Esophagus muscularis mucosa (tissue), 4 donors: ENCODE measurements at regions not wholly inside any gene's neighbourhood (a gene's known extent, or its start where the extent isn't known, plus 50 kb on each side); places are given as distances from the start of the nearest gene placed in this dataset.

ENCODE experiments used
- DNase-seq: peaks from one replicate; pipeline ENCODE4 v3.0.0-alpha.2; 2017; ENCODE audit errors: extremely low spot score
- H3K27ac ChIP-seq, 4 donors: fragments of 200-600 bp; sonication (generic); replicated peaks in 1 of 4; 1 replicate in 3 of 4; 2 replicates in 1 of 4; pipeline ENCODE4 v1.5.1; 2016 to 2019; ENCODE audit warnings: mild to moderate bottlenecking in 1 of 4
- H3K27me3 ChIP-seq, 4 donors: fragments of 200-600 bp; sonication (generic); one replicate each; pipeline versions ENCODE4 v1.5.1 to v1.6.0; 2016 to 2019
- H3K36me3 ChIP-seq, 4 donors: fragments of 200-600 bp; sonication (generic); one replicate each; pipeline ENCODE4 v1.5.1; 2016 to 2019
- H3K4me1 ChIP-seq, 4 donors: fragments of 200-600 bp; sonication (generic); one replicate each; pipeline ENCODE4 v1.5.1; 2016 to 2019
- H3K4me3 ChIP-seq, 4 donors: fragments of 200-600 bp; sonication (generic); 1 replicate in 2 of 4; 2 replicates in 2 of 4; pipeline ENCODE4 v1.5.1; 2016 to 2019; ENCODE audit warnings: mild to moderate bottlenecking in 4 of 4, moderate library complexity in 1 of 4
- H3K9me3 ChIP-seq, 4 donors: fragments of 200-600 bp; sonication (generic); 1 replicate in 3 of 4; 2 replicates in 1 of 4; pipeline ENCODE4 v1.5.1; 2016 to 2019
- CTCF ChIP-seq, 3 experiments: fragments of 200-600 bp in 2 of 3; fragments of 450-650 bp in 1 of 3; sonication (generic) in 2 of 3; IDR thresholded peaks; one replicate each; pipeline ENCODE4 v1.5.1; 2017 to 2019; ENCODE audit warnings: antibody characterized with exemption in 3 of 3, mild to moderate bottlenecking in 2 of 3, moderate library complexity in 1 of 3
- EP300 ChIP-seq: sonication (generic); formaldehyde crosslinking; IDR thresholded peaks from one replicate; pipeline ENCODE4 v1.6.1; 2017; ENCODE audit warnings: antibody characterized with exemption
- POLR2A ChIP-seq: fragments of 450-650 bp; IDR thresholded peaks from one replicate; pipeline ENCODE4 v1.6.1; 2017; ENCODE audit warnings: antibody characterized with exemption, moderate library complexity, mild to moderate bottlenecking, low read depth
- POLR2AphosphoS5 ChIP-seq, 2 donors: sonication (generic); formaldehyde crosslinking; IDR thresholded peaks; one replicate each; pipeline ENCODE4 v1.6.1; 2017; ENCODE audit warnings: antibody characterized with exemption in 2 of 2
- WGBS: methylation state at CpG from one replicate; pipeline ENCODE4 v1.1.5; 2018; 5-methylcytosine and 5-hydroxymethylcytosine counted together
- intact Hi-C: fragments of 100-400 bp; cut with DNase I; formaldehyde crosslinking; loops from one replicate; pipeline ENCODE4 v1.15.1; 2023

DNA sequence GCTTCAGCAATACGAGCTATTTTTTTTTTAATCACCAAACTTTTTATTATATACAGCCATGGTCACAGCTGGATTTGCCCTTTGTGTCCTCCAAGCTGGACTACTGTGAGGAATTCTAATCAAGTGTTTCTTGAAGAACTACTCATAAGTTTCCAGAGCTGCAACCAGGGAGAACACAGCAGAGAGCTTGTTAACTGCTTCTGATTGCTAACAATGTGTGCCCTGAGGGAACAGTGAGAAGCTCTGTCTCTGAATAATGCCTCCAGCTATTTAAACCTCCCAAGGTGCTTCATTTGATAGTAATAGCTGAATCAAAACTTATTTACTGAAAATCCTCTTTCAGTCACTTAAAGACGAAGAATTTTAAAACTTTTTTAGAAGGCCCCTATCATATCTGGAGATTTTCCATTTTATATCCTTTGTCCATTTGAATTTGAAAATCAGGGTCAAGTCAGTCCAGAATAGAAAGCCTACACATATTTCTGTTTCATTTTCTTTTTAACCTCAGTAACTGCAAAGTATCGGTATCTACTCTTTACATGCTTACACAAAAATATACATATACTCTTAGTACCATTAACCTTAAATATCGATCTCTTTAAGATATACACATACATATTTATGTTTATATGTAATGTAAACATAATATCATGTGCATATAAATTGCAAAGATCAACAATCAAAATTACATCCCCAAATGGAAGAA lies 1024.2 kb downstream of the GRM8 start:
- Histone ChIP-seq H3K4me3 (no peak overlapping the region), H3K9me3 (no peaks in the 10 kb centered on the region), H3K4me1 (no peaks in the 10 kb centered on the region), H3K27me3 (no peaks in the 10 kb centered on the region), H3K36me3 (no peaks in the 10 kb centered on the region), H3K27ac (no peak overlapping the region)
- 86% methylated on average over 4 of the region's 4 CpGs for WGBS
- TF ChIP-seq EP300 (no peak), POLR2A (no peak), CTCF (IDR thresholded peaks at IDR 0.05) (no peak), POLR2AphosphoS5 (IDR thresholded peaks at IDR 0.05) (no peak)
- DNase-seq, result no peak
- intact Hi-C loops, result no loop called here

DNA sequence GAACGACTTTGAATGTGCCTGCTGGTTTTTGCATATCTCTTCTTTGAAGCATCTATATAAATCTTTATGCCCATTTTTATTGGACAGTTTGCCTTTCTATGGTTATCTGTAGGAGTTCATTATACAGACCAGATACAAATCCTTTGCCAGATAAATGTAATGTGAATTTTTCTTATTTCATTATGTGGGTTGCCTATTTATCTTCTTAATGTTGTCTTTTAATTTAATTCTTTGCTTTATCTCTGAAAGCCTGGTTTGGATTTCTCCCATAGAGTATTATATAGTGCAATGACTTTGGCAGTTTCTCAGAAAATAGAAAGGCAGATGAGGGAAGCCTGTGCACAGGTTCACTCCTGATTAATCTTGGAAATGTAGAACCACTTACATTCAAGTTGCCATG lies 1025.1 kb downstream of the GRM8 start:
- Histone ChIP-seq H3K9me3 (no peaks in the 10 kb centered on the region), H3K27ac (no peak overlapping the region), H3K4me1 (no peaks in the 10 kb centered on the region), H3K4me3 (no peak overlapping the region), H3K27me3 (no peaks in the 10 kb centered on the region), H3K36me3 (no peaks in the 10 kb centered on the region)
- DNase-seq, result no peak
- WGBS, result 58% methylated on average over 1 of the region's 1 CpG
- TF ChIP-seq POLR2A, result no peak
- TF ChIP-seq CTCF (IDR thresholded peaks at IDR 0.05), result no peak
- TF ChIP-seq EP300, result no peak
- TF ChIP-seq POLR2AphosphoS5 (IDR thresholded peaks at IDR 0.05), result no peak
- intact Hi-C loops, result no loop called here

GRCh38 chr7:126227055-126227454 lies 1025.7 kb downstream of the GRM8 start:
- H3K9me3 ChIP-seq, result no peaks in the 10 kb centered on the region
- H3K4me1 ChIP-seq, result no peaks in the 10 kb centered on the region
- no peak for DNase-seq
- TF ChIP-seq POLR2A (no peak), CTCF (IDR thresholded peaks at IDR 0.05) (no peak), POLR2AphosphoS5 (IDR thresholded peaks at IDR 0.05) (no peak), EP300 (no peak)
- H3K27ac ChIP-seq, result no peak overlapping the region
- no peaks in the 10 kb centered on the region for H3K36me3 ChIP-seq
- intact Hi-C loops, result no loop called here
- no peak overlapping the region for H3K4me3 ChIP-seq
- H3K27me3 ChIP-seq, result no peaks in the 10 kb centered on the region

- H3K27ac ChIP-seq, result no peak overlapping the region
- WGBS, result 71% methylated on average over 3 of the region's 3 CpGs
- no peaks in the 10 kb centered on the region for H3K27me3 ChIP-seq
- H3K9me3 ChIP-seq, result no peaks in the 10 kb centered on the region
- DNase-seq, result no peak
- H3K36me3 ChIP-seq, result no peaks in the 10 kb centered on the region
- TF ChIP-seq POLR2AphosphoS5 (IDR thresholded peaks at IDR 0.05), result no peak
- TF ChIP-seq CTCF (IDR thresholded peaks at IDR 0.05), result no peak
- no peak for TF ChIP-seq EP300
- TF ChIP-seq POLR2A, result no peak
- intact Hi-C loops, result no loop called here
- H3K4me1 ChIP-seq, result no peaks in the 10 kb centered on the region
- no peak overlapping the region for H3K4me3 ChIP-seq
Measured at GRCh38 chr7:126223729-126224128, 1029.0 kb downstream of the GRM8 start.

GRCh38 chr7:126222782-126223181 lies 1030.0 kb downstream of the GRM8 start:
- no peak for DNase-seq
- H3K27ac ChIP-seq, result no peak overlapping the region
- WGBS, result 90% methylated on average over 3 of the region's 3 CpGs
- TF ChIP-seq POLR2AphosphoS5 (IDR thresholded peaks at IDR 0.05) (no peak), CTCF (IDR thresholded peaks at IDR 0.05) (no peak), EP300 (no peak), POLR2A (no peak)
- no peaks in the 10 kb centered on the region for H3K4me1 ChIP-seq
- no peaks in the 10 kb centered on the region for H3K27me3 ChIP-seq
- intact Hi-C loops, result no loop called here
- no peaks in the 10 kb centered on the region for H3K36me3 ChIP-seq
- H3K4me3 ChIP-seq, result no peak overlapping the region
- no peaks in the 10 kb centered on the region for H3K9me3 ChIP-seq
